OCI-LY1 (cell line): ENCODE measurements at regions not wholly inside any gene's neighbourhood (a gene's known extent, or its start where the extent isn't known, plus 50 kb on each side); places are given as distances from the start of the nearest gene placed in this dataset.

Source experiments
- H2AFZ ChIP-seq: fragments of 200-600 bp; sonication (generic), shearing (Covaris generic); 2 replicates; pipeline ENCODE4 v1.6.0; 2014; ENCODE audit warnings: antibody characterized with exemption, mild to moderate bottlenecking, low read length
- H3F3A ChIP-seq: fragments of 200-600 bp; sonication (generic), shearing (Covaris generic); 2 replicates; pipeline ENCODE4 v1.6.0; 2014; ENCODE audit warnings: mild to moderate bottlenecking, antibody characterized with exemption, low read length, moderate library complexity; ENCODE audit not compliant: insufficient read depth
- H3K27ac ChIP-seq: fragments of 200-600 bp; sonication (generic); 2 replicates; pipeline ENCODE4 v1.5.1; 2014; ENCODE audit warnings: low read length, mixed run types, mild to moderate bottlenecking, low read depth; ENCODE audit not compliant: poor library complexity, severe bottlenecking
- H3K27me3 ChIP-seq: fragments of 200-600 bp; sonication (generic); 2 replicates; pipeline ENCODE4 v1.6.0; 2014; ENCODE audit warnings: antibody characterized with exemption, mild to moderate bottlenecking, low read length, moderate library complexity; ENCODE audit not compliant: insufficient read depth
- H3K36me3 ChIP-seq: fragments of 200-600 bp; sonication (generic); 2 replicates; pipeline ENCODE4 v1.6.1; 2014; ENCODE audit warnings: mild to moderate bottlenecking, antibody characterized with exemption, low read length, moderate library complexity, mixed read lengths; ENCODE audit not compliant: insufficient read depth
- H3K4me1 ChIP-seq: fragments of 200-600 bp; sonication (generic); 2 replicates; pipeline ENCODE4 v1.5.1; 2014; ENCODE audit warnings: mild to moderate bottlenecking, low read length, moderate library complexity; ENCODE audit not compliant: insufficient read depth, severe bottlenecking
- H3K4me2 ChIP-seq: fragments of 200-600 bp; sonication (generic), shearing (Covaris generic); 2 replicates; pipeline ENCODE4 v1.6.1; 2014; ENCODE audit warnings: low read length
- H3K4me3 ChIP-seq: fragments of 200-600 bp; sonication (generic); 2 replicates; pipeline ENCODE4 v1.5.1; 2014; ENCODE audit warnings: low read length, low read depth, mild to moderate bottlenecking, mixed read lengths; ENCODE audit not compliant: poor library complexity, severe bottlenecking
- H3K79me2 ChIP-seq: fragments of 200-600 bp; shearing (Covaris generic); 2 replicates; pipeline ENCODE4 v1.6.1; 2016; ENCODE audit warnings: mixed run types, low read length, mixed read lengths; ENCODE audit not compliant: insufficient read depth
- H3K9ac ChIP-seq: fragments of 200-600 bp; sonication (generic), shearing (Covaris generic); 2 replicates; pipeline ENCODE4 v1.6.1; 2014; ENCODE audit warnings: mild to moderate bottlenecking, low read length, mixed read lengths
- H3K9me2 ChIP-seq: fragments of 200-600 bp; sonication (generic), shearing (Covaris generic); 2 replicates; pipeline ENCODE4 v1.6.1; 2014; ENCODE audit warnings: low read depth, mild to moderate bottlenecking, low read length, mixed read lengths
- H3K9me3 ChIP-seq: fragments of 200-600 bp; shearing (Covaris generic); 2 replicates; pipeline ENCODE4 v1.6.1; 2014; ENCODE audit warnings: low read length, mixed read lengths
- H4K20me1 ChIP-seq: fragments of 200-600 bp; sonication (generic), shearing (Covaris generic); 2 replicates; pipeline ENCODE4 v1.6.0; 2016; ENCODE audit warnings: mild to moderate bottlenecking, low read length; ENCODE audit not compliant: insufficient read depth
- CTCF ChIP-seq: fragments of 200-600 bp; sonication (generic), shearing (Covaris generic); IDR thresholded peaks from 2 replicates; pipeline ENCODE4 v1.5.1; 2017; ENCODE audit warnings: mild to moderate bottlenecking, antibody characterized with exemption, low read length, moderate library complexity, mixed read lengths
- EZH2 ChIP-seq: fragments of 200-600 bp; sonication (generic), shearing (Covaris generic); IDR thresholded peaks from 2 replicates; pipeline ENCODE4 v1.8.0; 2017; ENCODE audit warnings: borderline replicate concordance, mixed run types, mild to moderate bottlenecking, antibody characterized with exemption, low read length, moderate library complexity, mixed read lengths

GRCh38 chr12:60849723-60850122 lies 1253.9 kb downstream of the SLC16A7 start:
- H2AFZ ChIP-seq = no peak overlapping the region
- no peaks in the 10 kb centered on the region for H4K20me1 ChIP-seq
- no peaks in the 10 kb centered on the region for H3F3A ChIP-seq
- TF ChIP-seq CTCF (no peak), EZH2 (no peak)
- H3K79me2 ChIP-seq = no peaks in the 10 kb centered on the region
- no peak overlapping the region for H3K27ac ChIP-seq
- no peak overlapping the region for H3K4me3 ChIP-seq
- no peaks in the 10 kb centered on the region for H3K27me3 ChIP-seq
- H3K36me3 ChIP-seq = no peaks in the 10 kb centered on the region
- H3K9me3 ChIP-seq = no peaks in the 10 kb centered on the region
- H3K4me1 ChIP-seq = no peaks in the 10 kb centered on the region
- no peak overlapping the region for H3K9ac ChIP-seq
- no peaks in the 10 kb centered on the region for H3K9me2 ChIP-seq
- no peak overlapping the region for H3K4me2 ChIP-seq

- Histone ChIP-seq H3K9me2 (no peaks in the 10 kb centered on the region), H3K4me2 (no peak overlapping the region), H3K27ac (no peak overlapping the region), H2AFZ (no peak overlapping the region), H4K20me1 (no peaks in the 10 kb centered on the region), H3K36me3 (no peaks in the 10 kb centered on the region), H3K27me3 (no peaks in the 10 kb centered on the region), H3K9ac (no peak overlapping the region), H3K9me3 (no peaks in the 10 kb centered on the region), H3K4me1 (no peaks in the 10 kb centered on the region), H3F3A (no peaks in the 10 kb centered on the region), H3K79me2 (no peaks in the 10 kb centered on the region), H3K4me3 (no peak overlapping the region)
- TF ChIP-seq CTCF (no peak), EZH2 (no peak)
Measured at GRCh38 chr12:60853407-60853806, 1257.6 kb downstream of the SLC16A7 start.

GRCh38 chr12:60863421-60863820 lies 1267.6 kb downstream of the SLC16A7 start:
- TF ChIP-seq CTCF = no peak
- no peak for TF ChIP-seq EZH2
- H3K36me3 ChIP-seq = no peaks in the 10 kb centered on the region
- H4K20me1 ChIP-seq = no peaks in the 10 kb centered on the region
- H3K9me3 ChIP-seq = no peaks in the 10 kb centered on the region
- no peak overlapping the region for H3K9ac ChIP-seq
- H3K9me2 ChIP-seq = no peaks in the 10 kb centered on the region
- no peaks in the 10 kb centered on the region for H3K79me2 ChIP-seq
- H2AFZ ChIP-seq = no peak overlapping the region
- H3F3A ChIP-seq = no peaks in the 10 kb centered on the region
- no peaks in the 10 kb centered on the region for H3K4me1 ChIP-seq
- no peaks in the 10 kb centered on the region for H3K27me3 ChIP-seq
- no peak overlapping the region for H3K27ac ChIP-seq
- no peak overlapping the region for H3K4me2 ChIP-seq
- H3K4me3 ChIP-seq = no peak overlapping the region
